Memory B cell (primary cell): ENCODE measurements at regions not wholly inside any gene's neighbourhood (a gene's known extent, or its start where the extent isn't known, plus 50 kb on each side); places are given as distances from the start of the nearest gene placed in this dataset.

Source experiments
- ATAC-seq: fragments of 150-1000 bp; cut with Tn5 transposase; 2 replicates; pipeline ENCODE4 v1.10.0; 2021; ENCODE audit warnings: low read depth, mild to moderate bottlenecking, moderate library complexity
- DNase-seq, 2 donors: peaks; one replicate each; pipeline ENCODE4 v3.0.0; 2022; ENCODE audit warnings: low spot score in 2 of 2
- H3K27ac Mint-ChIP-seq: one replicate; pipeline ENCODE4 v1.8.0; 2022; ENCODE audit warnings: mild to moderate bottlenecking, moderate library complexity, mixed read lengths
- H3K27me3 Mint-ChIP-seq: one replicate; pipeline ENCODE4 v1.8.0; 2022; ENCODE audit warnings: mixed read lengths
- H3K36me3 Mint-ChIP-seq: one replicate; pipeline ENCODE4 v1.8.0; 2022; ENCODE audit warnings: mild to moderate bottlenecking, mixed read lengths
- H3K4me1 Mint-ChIP-seq: one replicate; pipeline ENCODE4 v1.8.0; 2022; ENCODE audit warnings: mixed read lengths
- H3K4me3 Mint-ChIP-seq: one replicate; pipeline ENCODE4 v1.8.0; 2022; ENCODE audit warnings: mild to moderate bottlenecking, moderate library complexity, mixed read lengths
- H3K9me3 Mint-ChIP-seq: one replicate; pipeline ENCODE4 v1.8.0; 2022; ENCODE audit warnings: mixed read lengths

- no peak for DNase-seq
- no peaks in the 10 kb centered on the region for H3K4me1 Mint-ChIP-seq
- no peak for ATAC-seq
- no peaks in the 10 kb centered on the region for H3K27me3 Mint-ChIP-seq
- H3K9me3 Mint-ChIP-seq: no peaks in the 10 kb centered on the region
- H3K36me3 Mint-ChIP-seq: no peaks in the 10 kb centered on the region
- no peak overlapping the region for H3K4me3 Mint-ChIP-seq
- H3K27ac Mint-ChIP-seq: no peak overlapping the region
Observed at GRCh38 chr10:111481261-111481826, 404.5 kb downstream of the ADRA2A start.

GRCh38 chr10:111481866-111482265 is 405.0 kb downstream of the ADRA2A start:
- no peak overlapping the region for H3K4me3 Mint-ChIP-seq
- DNase-seq (no peak), ATAC-seq (no peak)
- no peak overlapping the region for H3K27ac Mint-ChIP-seq
- H3K36me3 Mint-ChIP-seq: no peaks in the 10 kb centered on the region
- no peaks in the 10 kb centered on the region for H3K9me3 Mint-ChIP-seq
- no peaks in the 10 kb centered on the region for H3K27me3 Mint-ChIP-seq
- H3K4me1 Mint-ChIP-seq: no peaks in the 10 kb centered on the region

GRCh38 chr10:111482621-111483216 is 405.9 kb downstream of the ADRA2A start:
- Mint-ChIP-seq H3K4me3 (no peak overlapping the region), H3K4me1 (no peaks in the 10 kb centered on the region), H3K36me3 (no peaks in the 10 kb centered on the region), H3K27ac (no peak overlapping the region), H3K27me3 (no peaks in the 10 kb centered on the region), H3K9me3 (peaks cover 2% of the 10 kb centered on the region)
- DNase-seq (no peak), ATAC-seq (no peak)

GRCh38 chr10:111485767-111486166 is 408.9 kb downstream of the ADRA2A start:
- peaks cover 3% of the 10 kb centered on the region for H3K36me3 Mint-ChIP-seq
- ATAC-seq: no peak
- DNase-seq: no peak
- peaks cover 13% of the 10 kb centered on the region for H3K9me3 Mint-ChIP-seq
- H3K27me3 Mint-ChIP-seq: no peaks in the 10 kb centered on the region
- no peak overlapping the region for H3K27ac Mint-ChIP-seq
- H3K4me3 Mint-ChIP-seq: no peak overlapping the region
- no peaks in the 10 kb centered on the region for H3K4me1 Mint-ChIP-seq

- DNase-seq (no peak), ATAC-seq (no peak)
- Mint-ChIP-seq H3K4me1 (no peaks in the 10 kb centered on the region), H3K9me3 (peaks cover 17% of the 10 kb centered on the region), H3K27me3 (no peaks in the 10 kb centered on the region), H3K27ac (no peak overlapping the region), H3K4me3 (no peak overlapping the region), H3K36me3 (peaks cover 3% of the 10 kb centered on the region)
Observed at GRCh38 chr10:111486346-111486745, 409.5 kb downstream of the ADRA2A start.

- ATAC-seq (no peak), DNase-seq (no peak)
- H3K4me3 Mint-ChIP-seq: no peak overlapping the region
- no peak overlapping the region for H3K27ac Mint-ChIP-seq
- H3K9me3 Mint-ChIP-seq: peaks cover 19% of the 10 kb centered on the region
- no peaks in the 10 kb centered on the region for H3K27me3 Mint-ChIP-seq
- H3K4me1 Mint-ChIP-seq: no peaks in the 10 kb centered on the region
- H3K36me3 Mint-ChIP-seq: peaks cover 5% of the 10 kb centered on the region
Observed at GRCh38 chr10:111488668-111489067, 411.8 kb downstream of the ADRA2A start.

- ATAC-seq (no peak), DNase-seq (no peak)
- no peak overlapping the region for H3K27ac Mint-ChIP-seq
- no peak overlapping the region for H3K4me3 Mint-ChIP-seq
- H3K9me3 Mint-ChIP-seq: peaks cover 19% of the 10 kb centered on the region
- no peaks in the 10 kb centered on the region for H3K4me1 Mint-ChIP-seq
- no peaks in the 10 kb centered on the region for H3K27me3 Mint-ChIP-seq
- peaks cover 5% of the 10 kb centered on the region for H3K36me3 Mint-ChIP-seq
Observed at GRCh38 chr10:111491154-111491553, 414.3 kb downstream of the ADRA2A start.

- Mint-ChIP-seq H3K27ac (no peak overlapping the region), H3K27me3 (peaks cover 4% of the 10 kb centered on the region), H3K9me3 (peaks cover 13% of the 10 kb centered on the region), H3K4me3 (no peak overlapping the region), H3K4me1 (no peaks in the 10 kb centered on the region), H3K36me3 (peaks cover 1% of the 10 kb centered on the region)
- DNase-seq: no peak
- ATAC-seq: no peak
Observed at GRCh38 chr10:111493024-111493625, 416.3 kb downstream of the ADRA2A start.

GRCh38 chr10:111498560-111498959 is 421.7 kb downstream of the ADRA2A start:
- Mint-ChIP-seq H3K27me3 (peaks cover 4% of the 10 kb centered on the region), H3K9me3 (peaks cover 2% of the 10 kb centered on the region), H3K27ac (no peak overlapping the region), H3K36me3 (peaks cover 3% of the 10 kb centered on the region), H3K4me1 (no peaks in the 10 kb centered on the region), H3K4me3 (no peak overlapping the region)
- ATAC-seq (no peak), DNase-seq (no peak)

- Mint-ChIP-seq H3K4me1 (no peaks in the 10 kb centered on the region), H3K36me3 (peaks cover 3% of the 10 kb centered on the region), H3K27ac (no peak overlapping the region), H3K4me3 (no peak overlapping the region), H3K9me3 (peaks cover 2% of the 10 kb centered on the region), H3K27me3 (peaks cover 4% of the 10 kb centered on the region)
- ATAC-seq (no peak), DNase-seq (no peak)
Observed at GRCh38 chr10:111504376-111504775, 427.5 kb downstream of the ADRA2A start.

GRCh38 chr10:111506266-111507034 is 429.6 kb downstream of the ADRA2A start:
- H3K4me3 Mint-ChIP-seq: no peak overlapping the region
- DNase-seq: no peak

GRCh38 chr10:111511751-111512150 is 434.9 kb downstream of the ADRA2A start:
- Mint-ChIP-seq H3K4me3 (no peak overlapping the region), H3K36me3 (no peaks in the 10 kb centered on the region), H3K4me1 (no peaks in the 10 kb centered on the region), H3K27ac (no peak overlapping the region), H3K9me3 (no peaks in the 10 kb centered on the region), H3K27me3 (peaks cover 10% of the 10 kb centered on the region)
- DNase-seq: no peak
- no peak for ATAC-seq

More at GRCh38 chr10:111506266-111507034, 429.6 kb downstream of the ADRA2A start:
- Mint-ChIP-seq H3K9me3 (peaks cover 2% of the 10 kb centered on the region), H3K4me1 (no peaks in the 10 kb centered on the region), H3K36me3 (peaks cover 3% of the 10 kb centered on the region), H3K27me3 (peaks cover 10% of the 10 kb centered on the region), H3K27ac (no peak overlapping the region)
- ATAC-seq: no peak

- DNase-seq: no peak
- H3K4me3 Mint-ChIP-seq: no peak overlapping the region
- no peak overlapping the region for H3K27ac Mint-ChIP-seq
- peaks cover 2% of the 10 kb centered on the region for H3K27me3 Mint-ChIP-seq
- ATAC-seq: no peak
- H3K9me3 Mint-ChIP-seq: no peaks in the 10 kb centered on the region
- H3K4me1 Mint-ChIP-seq: no peaks in the 10 kb centered on the region
- H3K36me3 Mint-ChIP-seq: no peaks in the 10 kb centered on the region
Observed at GRCh38 chr10:111515264-111515663, 438.4 kb downstream of the ADRA2A start.

- H3K27ac Mint-ChIP-seq: no peak overlapping the region
- H3K4me3 Mint-ChIP-seq: no peak overlapping the region
- ATAC-seq: no peak
- no peaks in the 10 kb centered on the region for H3K9me3 Mint-ChIP-seq
- no peaks in the 10 kb centered on the region for H3K4me1 Mint-ChIP-seq
- no peak for DNase-seq
- H3K36me3 Mint-ChIP-seq: no peaks in the 10 kb centered on the region
- peaks cover 2% of the 10 kb centered on the region for H3K27me3 Mint-ChIP-seq
Observed at GRCh38 chr10:111515706-111516105, 438.9 kb downstream of the ADRA2A start.
